GM19372 (cell line): ENCODE measurements at regions not wholly inside any gene's neighbourhood (a gene's known extent, or its start where the extent isn't known, plus 50 kb on each side); places are given as distances from the start of the nearest gene placed in this dataset.

Experiments
- ATAC-seq: cut with Tn5 transposase; IDR thresholded peaks from one replicate; pipeline ENCODE4 v1.9.1; 2021; ENCODE audit warnings: mild to moderate bottlenecking, low read depth, moderate library complexity; ENCODE audit not compliant: unreplicated experiment

DNA sequence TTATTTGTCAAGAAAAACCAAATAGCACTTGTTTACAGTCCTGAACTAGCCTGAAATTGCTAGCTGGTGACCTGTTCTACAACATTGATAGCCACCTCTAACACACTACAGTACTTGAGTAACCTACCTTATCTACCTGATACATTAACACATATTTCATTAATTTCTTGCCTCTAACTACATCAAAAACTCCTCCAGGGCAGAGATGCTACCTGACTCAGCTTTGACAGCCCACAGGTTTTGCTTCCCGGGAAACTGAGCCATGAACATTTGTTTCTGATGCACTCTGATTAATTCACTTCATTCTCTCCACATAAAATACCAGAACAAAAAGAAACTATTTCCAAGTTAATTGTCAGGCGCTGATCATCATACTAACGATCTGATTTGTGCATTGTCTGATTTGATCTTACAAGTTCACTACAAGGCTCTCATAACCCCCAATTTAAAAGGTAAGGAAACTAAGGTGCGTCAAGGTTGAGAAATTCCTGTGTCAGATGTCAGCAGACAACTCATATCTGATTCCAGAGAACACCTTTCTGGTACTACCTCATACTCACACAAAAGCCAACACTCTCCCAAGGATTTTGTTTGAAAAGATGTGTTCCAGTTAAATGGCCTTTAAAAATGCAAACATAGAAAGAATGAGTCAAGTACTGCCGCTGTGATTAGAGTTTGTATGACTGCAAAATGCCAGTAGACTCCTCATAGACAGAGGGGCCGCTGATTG lies 768.7 kb downstream of the BCL11B start:
- ATAC-seq, result no peak

GRCh38 chr14:98507264-98507663 lies 764.7 kb downstream of the BCL11B start:
- no peak for ATAC-seq

GRCh38 chr14:98510392-98510791 lies 761.6 kb downstream of the BCL11B start:
- no peak for ATAC-seq

DNA sequence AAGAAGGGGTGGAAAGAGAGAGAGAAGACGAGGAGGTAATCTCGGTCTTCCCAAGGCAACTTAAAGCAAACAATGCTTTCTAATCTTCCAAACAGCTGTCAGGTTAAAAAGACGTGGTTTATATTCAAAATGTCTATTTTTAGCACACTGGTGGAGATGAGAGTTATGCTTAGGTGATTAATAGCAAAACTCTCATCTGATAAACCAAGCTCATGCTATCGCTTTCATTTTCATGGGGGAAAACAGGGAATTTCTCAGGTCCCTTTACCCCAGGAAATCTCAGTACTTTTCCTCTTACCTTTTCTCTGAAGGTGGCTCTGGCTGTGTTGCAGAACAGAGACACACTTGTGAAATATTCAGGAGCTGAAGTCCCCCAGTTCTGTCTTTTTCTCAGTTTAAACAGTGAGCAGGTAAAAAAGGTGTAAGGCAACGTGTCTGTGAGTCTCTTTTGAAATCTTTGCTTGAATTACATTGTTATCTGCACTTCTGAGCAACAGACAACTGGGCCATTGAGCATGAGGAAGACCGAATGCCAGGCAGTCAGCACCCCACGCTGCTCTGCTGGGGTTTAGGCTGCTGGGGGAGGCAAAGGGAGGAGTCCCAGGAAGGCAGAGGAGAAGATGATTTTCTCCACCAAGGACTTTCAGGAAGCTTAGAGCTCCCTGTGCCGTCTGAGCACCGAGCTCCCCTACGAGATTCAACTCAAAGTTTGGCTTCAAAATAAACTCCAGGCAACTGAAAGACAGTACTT lies 759.3 kb downstream of the BCL11B start:
- ATAC-seq, result no peak

DNA sequence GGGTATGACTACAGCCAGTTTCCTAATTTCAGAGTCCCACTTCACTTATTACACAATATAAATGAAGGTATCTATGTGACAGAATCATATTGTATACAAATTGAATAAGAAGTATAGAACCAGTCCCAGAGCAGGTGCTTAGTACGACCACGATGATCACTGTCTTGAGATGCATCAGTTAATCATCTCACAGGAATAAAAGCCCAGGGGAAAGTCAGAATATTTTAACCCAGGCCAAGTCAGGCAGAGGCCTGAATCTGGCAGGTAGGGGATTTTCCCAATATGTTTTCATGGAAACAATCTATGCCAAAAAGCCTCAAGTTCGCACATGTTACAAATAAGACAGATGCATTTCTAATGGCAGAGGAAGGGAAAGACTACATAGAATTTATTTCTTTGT lies 758.4 kb downstream of the BCL11B start:
- ATAC-seq, result no peak

- ATAC-seq, result no peak
Measured at GRCh38 chr14:98514016-98514415, 758.0 kb downstream of the BCL11B start.

DNA sequence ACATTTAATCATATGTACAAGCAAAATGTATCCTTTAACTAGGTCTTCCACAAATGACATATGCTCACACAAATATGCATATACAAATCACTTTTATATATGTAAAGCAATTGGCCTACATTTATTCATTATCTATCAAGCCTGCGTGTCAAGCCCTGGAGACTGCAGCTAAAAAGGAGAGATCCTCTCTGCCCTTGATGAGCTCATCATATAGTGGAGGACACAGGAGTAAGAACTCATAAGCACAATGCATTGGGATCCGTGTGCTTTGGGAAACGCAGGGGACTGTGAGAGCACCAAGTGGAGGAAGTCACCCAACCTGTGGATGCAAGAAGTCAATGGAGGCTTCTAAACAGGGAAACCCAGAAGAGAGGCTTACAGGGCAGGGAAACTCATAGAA lies 735.7 kb downstream of the BCL11B start:
- no peak for ATAC-seq

GRCh38 chr14:98542316-98542715 lies 729.7 kb downstream of the BCL11B start:
- ATAC-seq, result no peak

- ATAC-seq, result no peak
Measured at GRCh38 chr14:98543074-98543473, 728.9 kb downstream of the BCL11B start.

DNA sequence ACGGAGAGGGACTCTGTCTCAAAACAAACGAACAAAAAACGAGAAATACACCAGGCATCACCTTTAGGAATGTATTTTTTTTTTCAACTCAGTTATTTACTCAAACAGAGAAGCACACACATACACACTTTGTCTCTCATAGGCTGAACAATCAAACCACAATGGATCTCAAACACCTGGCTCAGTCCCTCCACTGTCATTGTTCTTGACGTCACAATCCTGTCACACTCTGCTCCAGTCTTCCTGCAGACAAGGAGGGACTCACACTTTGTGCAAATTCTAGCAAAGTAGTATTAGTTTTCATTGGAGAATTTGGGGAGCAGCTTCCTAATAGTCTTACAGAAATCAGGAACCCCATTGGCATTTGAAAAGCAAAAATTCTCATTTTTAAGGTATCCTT lies 727.8 kb downstream of the BCL11B start:
- no peak for ATAC-seq

GRCh38 chr14:98545181-98545580 lies 726.8 kb downstream of the BCL11B start:
- ATAC-seq, result no peak

- no peak for ATAC-seq
Measured at GRCh38 chr14:98548071-98548686, 723.8 kb downstream of the BCL11B start.

DNA sequence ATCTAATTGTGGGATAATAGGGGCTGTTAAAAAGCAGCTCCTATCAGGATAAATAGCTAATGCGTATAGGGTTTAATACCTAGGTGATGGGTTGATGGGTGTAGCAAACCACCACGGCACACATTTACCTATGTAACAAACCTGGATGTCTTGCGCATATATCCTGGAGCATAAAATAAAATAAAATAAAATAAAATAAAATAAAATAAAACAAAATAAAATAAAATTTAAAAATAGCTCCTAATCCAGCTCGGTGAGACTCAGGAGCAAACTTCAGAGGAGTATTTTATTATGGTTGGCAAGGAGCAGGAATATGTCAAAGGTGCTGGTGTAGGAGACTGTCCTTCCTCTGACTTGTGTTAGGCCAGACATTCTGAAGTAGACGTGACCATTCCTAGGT lies 721.0 kb downstream of the BCL11B start:
- no peak for ATAC-seq

DNA sequence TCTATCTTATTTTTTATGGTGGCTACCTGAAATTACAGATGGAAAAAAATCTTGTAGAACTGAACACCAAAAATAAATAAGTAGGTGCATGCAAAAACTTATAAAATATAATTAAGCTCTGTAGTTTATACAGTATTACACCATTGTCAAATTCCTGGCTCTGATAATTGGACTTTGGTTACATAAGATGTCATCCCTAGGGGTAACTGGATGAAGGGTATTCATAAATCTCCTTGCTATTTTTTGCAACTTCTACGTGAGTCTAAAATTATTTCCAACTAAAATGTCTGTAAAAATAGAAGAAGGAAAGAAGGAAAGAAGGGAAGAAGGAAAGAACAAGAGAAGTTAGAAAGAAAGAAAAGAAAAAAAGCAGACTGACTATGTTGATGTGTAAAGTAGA lies 716.6 kb downstream of the BCL11B start:
- ATAC-seq, result no peak

GRCh38 chr14:98564006-98564405 lies 708.0 kb downstream of the BCL11B start:
- no peak for ATAC-seq

DNA sequence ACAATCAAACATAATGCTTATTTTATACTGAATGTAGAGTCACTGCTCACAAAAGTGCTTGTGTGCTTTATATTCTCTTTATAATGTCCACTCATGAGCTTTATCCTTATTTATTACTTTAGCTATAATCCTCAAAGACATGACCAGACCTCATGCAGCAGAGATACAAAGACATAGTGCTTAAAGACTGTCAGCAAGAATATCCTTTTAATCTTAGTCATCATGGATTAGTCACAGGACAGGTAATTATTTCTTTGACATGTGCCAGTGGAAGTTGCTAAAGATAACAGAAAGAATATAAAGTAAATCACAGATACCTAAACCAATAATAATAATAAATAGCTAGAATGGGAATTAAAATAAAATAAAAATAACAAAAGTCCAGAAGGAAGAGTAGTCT lies 707.5 kb downstream of the BCL11B start:
- ATAC-seq, result no peak

DNA sequence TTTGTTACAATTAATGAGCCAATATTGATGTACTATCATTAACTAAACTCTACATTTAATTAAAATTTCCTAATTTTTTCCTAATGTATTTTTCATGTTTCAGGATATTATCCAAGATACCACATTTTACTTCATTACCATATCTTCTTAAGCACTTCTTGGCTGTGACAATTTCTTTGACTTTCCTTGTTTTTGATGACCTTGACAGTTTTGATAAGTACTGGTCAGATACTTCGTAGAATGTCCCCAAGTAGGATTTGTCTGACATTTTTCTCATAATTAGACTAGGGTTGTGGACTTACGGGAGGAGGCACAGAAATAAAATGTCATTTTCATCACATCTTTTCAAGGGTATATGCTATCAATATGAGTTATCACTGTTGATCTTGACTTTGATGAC lies 700.9 kb downstream of the BCL11B start:
- ATAC-seq, result no peak

DNA sequence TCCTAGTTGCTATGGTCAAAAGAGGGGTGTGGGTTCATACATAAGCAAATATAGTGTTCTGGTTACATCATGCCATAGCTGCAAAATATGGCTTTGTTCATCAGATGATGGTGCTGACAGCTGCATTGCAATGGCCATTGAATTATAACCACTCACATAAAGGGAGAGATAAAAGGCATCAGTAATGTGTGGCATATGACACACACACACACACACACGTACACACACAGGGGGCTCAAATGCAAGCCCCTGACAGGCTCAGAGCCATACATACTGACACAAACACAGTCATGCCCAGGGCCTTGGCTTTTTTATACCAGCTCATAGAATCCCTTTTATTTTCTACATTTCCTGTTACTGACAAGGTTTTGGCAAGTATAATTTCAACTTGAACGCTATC lies 698.9 kb downstream of the BCL11B start:
- ATAC-seq, result no peak

DNA sequence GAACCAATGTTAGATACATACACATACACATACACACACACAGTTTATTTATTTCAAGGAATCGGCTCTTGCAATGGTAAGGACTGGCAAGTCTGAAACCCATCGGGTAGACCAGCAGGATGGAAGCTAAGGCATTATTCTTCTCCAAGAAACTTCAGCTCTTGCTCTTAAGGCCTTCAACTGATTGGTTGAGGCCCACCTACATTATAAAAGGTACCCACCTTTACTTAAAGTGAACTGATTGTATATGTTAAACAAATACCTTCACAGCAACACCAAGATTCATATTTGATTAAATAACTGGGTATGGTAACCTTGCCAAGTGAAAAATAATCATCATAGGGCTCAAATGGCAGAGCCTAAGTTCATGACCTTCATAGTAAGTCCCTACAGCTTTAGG lies 695.5 kb downstream of the BCL11B start:
- no peak for ATAC-seq

DNA sequence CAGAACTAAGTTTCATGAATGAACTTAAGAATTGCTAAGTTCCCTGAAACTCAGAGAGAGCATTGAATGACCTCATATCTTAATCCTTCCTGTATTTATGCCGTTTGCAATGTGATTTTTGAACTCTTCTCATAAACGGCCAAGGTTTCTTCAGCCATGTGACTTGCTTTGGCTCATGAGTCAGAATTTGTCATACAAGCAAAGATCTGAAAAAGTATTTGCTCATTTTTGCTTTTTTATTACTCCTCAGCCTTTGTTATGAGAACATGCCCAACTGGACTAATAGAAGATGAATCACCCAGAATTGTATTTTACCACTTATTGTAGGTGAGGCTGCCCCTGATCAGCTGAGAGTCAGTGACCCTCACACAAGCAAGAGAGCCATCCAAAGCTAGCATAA lies 693.8 kb downstream of the BCL11B start:
- ATAC-seq, result no peak

DNA sequence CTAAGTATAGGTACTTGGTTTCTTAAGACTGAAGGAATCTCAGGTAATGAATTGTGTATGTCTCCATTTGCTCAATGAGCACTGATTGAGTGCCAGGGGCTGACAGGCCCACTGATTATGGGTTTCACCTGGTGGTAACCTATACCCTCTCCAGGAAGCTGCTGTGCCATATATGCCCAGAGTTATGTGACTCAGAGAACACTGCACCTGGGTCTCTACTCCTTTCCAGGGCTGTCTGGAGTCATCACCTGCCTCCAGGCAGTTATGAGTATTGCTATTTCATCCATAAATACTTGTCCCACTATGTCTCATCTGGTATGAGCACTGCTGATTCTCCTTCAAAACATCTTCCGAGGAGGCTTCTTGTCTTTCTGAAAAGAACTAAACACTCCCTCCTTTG lies 692.9 kb downstream of the BCL11B start:
- no peak for ATAC-seq
